Astrocyte of the spinal cord (primary cell): ENCODE measurements at regions not wholly inside any gene's neighbourhood (a gene's known extent, or its start where the extent isn't known, plus 50 kb on each side); places are given as distances from the start of the nearest gene placed in this dataset.
"Not testable (repeated sequence)": the region's sequence is repeated elsewhere in the genome, so short reads cannot be mapped to it uniquely, and the experiment has no call there.

Experiments used
- DNase-seq: peaks from one replicate; pipeline ENCODE4 v3.0.0; 2011; ENCODE audit warnings: low read depth, low spot score
- H3K4me3 ChIP-seq: 2 replicates; pipeline ENCODE4 v1.5.1; 2011; ENCODE audit warnings: low read depth, mild to moderate bottlenecking, low read length, moderate library complexity
- CTCF ChIP-seq: IDR thresholded peaks from 2 replicates; pipeline ENCODE4 v1.5.1; 2012; ENCODE audit warnings: low read depth, mild to moderate bottlenecking, low read length, inconsistent platforms
- in situ Hi-C: cut with HindIII; loops from 2 replicates; pipeline ENCODE4 v1.10.0; 2017; ENCODE audit warnings: low sequenced_read_pairs

- no peak for TF ChIP-seq CTCF
- H3K4me3 ChIP-seq: no peak overlapping the region
- DNase-seq: peak; percentile 1
- in situ Hi-C loops: no loop called here
Measured at GRCh38 chr5:12095808-12096281, 191.6 kb upstream of the CTNND2 start.

- no peak for TF ChIP-seq CTCF
- H3K4me3 ChIP-seq: no peak overlapping the region
- DNase-seq: no peak
- in situ Hi-C loops: no loop called here
Measured at GRCh38 chr5:12093586-12093985, 189.3 kb upstream of the CTNND2 start.

GRCh38 chr5:12080761-12081160 lies 176.5 kb upstream of the CTNND2 start:
- DNase-seq: no peak
- no peak overlapping the region for H3K4me3 ChIP-seq
- TF ChIP-seq CTCF: no peak
- in situ Hi-C loops: no loop called here

GRCh38 chr5:12078286-12078685 lies 174.0 kb upstream of the CTNND2 start:
- DNase-seq, in situ Hi-C loops, H3K4me3 ChIP-seq: not testable (repeated sequence)

GRCh38 chr5:12073426-12073825 lies 169.2 kb upstream of the CTNND2 start:
- DNase-seq: no peak
- in situ Hi-C loops: no loop called here
- no peak for TF ChIP-seq CTCF
- no peak overlapping the region for H3K4me3 ChIP-seq

- no peak overlapping the region for H3K4me3 ChIP-seq
- DNase-seq: no peak
- TF ChIP-seq CTCF: no peak
- in situ Hi-C loops: no loop called here
Measured at GRCh38 chr5:12072441-12072840, 168.2 kb upstream of the CTNND2 start.

GRCh38 chr5:12071455-12071854 lies 167.2 kb upstream of the CTNND2 start:
- no peak overlapping the region for H3K4me3 ChIP-seq
- TF ChIP-seq CTCF: no peak
- no peak for DNase-seq
- in situ Hi-C loops: no loop called here
